WTC11 (cell line): ENCODE measurements at regions not wholly inside any gene's neighbourhood (a gene's known extent, or its start where the extent isn't known, plus 50 kb on each side); places are given as distances from the start of the nearest gene placed in this dataset.

Experiments
- ATAC-seq: fragments of 200-7000 bp; cut with Tn5 transposase; 2 replicates; pipeline ENCODE4 v1.10.0; 2021; ENCODE audit warnings: mild to moderate bottlenecking, moderate library complexity
- CTCF ChIA-PET: fragments of 300-600 bp; sonication (Branson Sonifier 250); formaldehyde crosslinking; loops from one replicate; lab custom pipeline; 2021; ENCODE audit warnings: antibody characterized with exemption; lab: Charles Lee
- POLR2A ChIA-PET: fragments of 350-600 bp; sonication (Branson Sonifier 250); formaldehyde crosslinking; loops from one replicate; lab custom pipeline; 2021; ENCODE audit warnings: antibody characterized with exemption; lab: Charles Lee
- DNase-seq: peaks from one replicate; pipeline ENCODE4 v3.0.0; 2021; ENCODE audit warnings: low spot score
- H3K27ac Mint-ChIP-seq: 2 replicates; pipeline ENCODE4 v1.8.0; 2021; ENCODE audit warnings: mixed read lengths
- H3K27me3 Mint-ChIP-seq: 2 replicates; pipeline ENCODE4 v1.8.0; 2021; ENCODE audit warnings: low read depth, mild to moderate bottlenecking, moderate library complexity, mixed read lengths
- H3K36me3 Mint-ChIP-seq: 2 replicates; pipeline ENCODE4 v1.8.0; 2021; ENCODE audit warnings: mixed read lengths
- H3K4me1 Mint-ChIP-seq: 2 replicates; pipeline ENCODE4 v1.8.0; 2022; ENCODE audit warnings: mixed read lengths
- H3K4me3 Mint-ChIP-seq: 2 replicates; pipeline ENCODE4 v1.8.0; 2021; ENCODE audit warnings: mild to moderate bottlenecking, moderate library complexity, mixed read lengths
- H3K9me3 Mint-ChIP-seq: 2 replicates; pipeline ENCODE4 v1.8.0; 2021; ENCODE audit warnings: mixed read lengths
- ATF1 ChIP-seq: sonication (generic); formaldehyde crosslinking; IDR thresholded peaks from 2 replicates; pipeline ENCODE4 v1.8.1; 2023; ENCODE audit warnings: mild to moderate bottlenecking, moderate library complexity, missing genetic modification reagents
- GRHL2 ChIP-seq: fragments of 250-450 bp; sonication (Bioruptor Pico); IDR thresholded peaks from 2 replicates; pipeline ENCODE4 v1.8.0; 2022; ENCODE audit warnings: mild to moderate bottlenecking, moderate library complexity; ENCODE audit not compliant: insufficient replicate concordance, severe bottlenecking
- JUN ChIP-seq: sonication (generic); formaldehyde crosslinking; IDR thresholded peaks from 2 replicates; pipeline ENCODE4 v1.8.0; 2023; ENCODE audit warnings: mild to moderate bottlenecking, missing genetic modification reagents
- NFATC4 ChIP-seq: fragments of 250-450 bp; sonication (Bioruptor Pico); IDR thresholded peaks from 2 replicates; pipeline ENCODE4 v1.9.0; 2021; ENCODE audit warnings: mild to moderate bottlenecking
- RORB ChIP-seq: fragments of 250-450 bp; sonication (Bioruptor Pico); IDR thresholded peaks from 2 replicates; pipeline ENCODE4 v1.9.0; 2021; ENCODE audit warnings: mild to moderate bottlenecking
- ZNF121 ChIP-seq: sonication (generic); formaldehyde crosslinking; IDR thresholded peaks from 2 replicates; pipeline ENCODE4 v1.8.0; 2023; ENCODE audit warnings: missing genetic modification reagents
- ZNF232 ChIP-seq: sonication (generic); formaldehyde crosslinking; IDR thresholded peaks from 2 replicates; pipeline ENCODE4 v1.8.0; 2022; ENCODE audit warnings: mild to moderate bottlenecking, missing genetic modification reagents
- ZNF263 ChIP-seq: sonication (generic); formaldehyde crosslinking; IDR thresholded peaks from 2 replicates; pipeline ENCODE4 v1.8.1; 2022; ENCODE audit warnings: low read depth, mild to moderate bottlenecking, moderate library complexity, missing genetic modification reagents
- TF ChIP-seq, protein P1 (sequence below): sonication (generic); formaldehyde crosslinking; IDR thresholded peaks from 2 replicates; pipeline ENCODE4 v1.8.0; 2022; ENCODE audit warnings: mild to moderate bottlenecking, missing genetic modification reagents
- TF ChIP-seq, protein P2 (sequence below): fragments of 250-450 bp; sonication (Bioruptor Pico); IDR thresholded peaks from 2 replicates; pipeline ENCODE4 v1.8.0; 2021; ENCODE audit warnings: mild to moderate bottlenecking
- TF ChIP-seq, protein P3 (sequence below): sonication (generic); formaldehyde crosslinking; conservative IDR thresholded peaks from 2 replicates; pipeline ENCODE4 v1.8.1; 2022; ENCODE audit warnings: mild to moderate bottlenecking, missing genetic modification reagents
- TF ChIP-seq, protein P4 (sequence below): sonication (generic); formaldehyde crosslinking; IDR thresholded peaks from 2 replicates; pipeline ENCODE4 v1.8.1; 2022; ENCODE audit warnings: mild to moderate bottlenecking, moderate library complexity, missing genetic modification reagents
- TF ChIP-seq, protein P5 (sequence below): sonication (generic); formaldehyde crosslinking; IDR thresholded peaks from 2 replicates; pipeline ENCODE4 v1.8.0; 2022; ENCODE audit warnings: mild to moderate bottlenecking, missing genetic modification reagents
- TF ChIP-seq, protein P6 (sequence below): sonication (generic); formaldehyde crosslinking; IDR thresholded peaks from 2 replicates; pipeline ENCODE4 v1.8.1; 2022; ENCODE audit warnings: missing genetic modification reagents, borderline replicate concordance
- TF ChIP-seq, protein P7 (sequence below): sonication (generic); formaldehyde crosslinking; IDR thresholded peaks from 2 replicates; pipeline ENCODE4 v1.8.1; 2023; ENCODE audit warnings: mild to moderate bottlenecking, missing genetic modification reagents
- TF ChIP-seq, protein P8 (sequence below): sonication (generic); formaldehyde crosslinking; IDR thresholded peaks from 2 replicates; pipeline ENCODE4 v1.8.0; 2023; ENCODE audit warnings: missing genetic modification reagents
- TF ChIP-seq, protein P9 (sequence below): fragments of 250-450 bp; sonication (Bioruptor Pico); IDR thresholded peaks from 2 replicates; pipeline ENCODE4 v2.1.2; 2022; ENCODE audit warnings: mild to moderate bottlenecking, moderate library complexity
- TF ChIP-seq, protein P10 (sequence below): sonication (generic); formaldehyde crosslinking; conservative IDR thresholded peaks from 2 replicates; pipeline ENCODE4 v1.8.1; 2023; ENCODE audit warnings: mild to moderate bottlenecking, low read depth, missing genetic modification reagents, moderate library complexity

DNA sequence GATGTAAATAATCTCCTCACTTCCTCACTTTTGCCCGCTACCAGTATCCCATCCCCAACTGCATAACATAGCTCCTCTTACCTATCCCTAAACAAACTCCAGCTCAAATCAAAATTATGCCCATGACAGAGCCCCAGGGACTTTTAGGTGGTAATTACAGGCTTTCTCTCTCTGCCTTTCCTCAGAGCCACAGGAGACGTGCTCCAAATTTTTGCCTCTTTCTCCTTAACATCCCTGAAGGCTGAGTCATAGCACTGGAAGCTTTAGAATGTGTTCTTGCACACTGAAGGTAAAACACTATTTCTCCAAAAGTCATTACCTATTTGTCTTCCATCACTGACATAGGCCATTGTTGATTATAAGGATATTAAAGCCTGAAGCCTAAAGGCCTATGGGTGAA lies 263.5 kb upstream of the PLD5 start:
- CTCF ChIA-PET: interaction anchor here (1.8 kb wide), 1 partner anchor 136 kb away, joined by 4 read pairs; no protein-coding TSS in a partner anchor
- Mint-ChIP-seq H3K9me3 (peaks cover 9% of the 10 kb centered on the region), H3K36me3 (peaks cover 4% of the 10 kb centered on the region), H3K4me3 (no peak overlapping the region), H3K4me1 (no peaks in the 10 kb centered on the region), H3K27me3 (no peaks in the 10 kb centered on the region), H3K27ac (no peak overlapping the region)
- ATAC-seq (peak; percentile 48; the same call in 1 of the 2 replicates), DNase-seq (no peak)
- TF ChIP-seq, protein P1, sequence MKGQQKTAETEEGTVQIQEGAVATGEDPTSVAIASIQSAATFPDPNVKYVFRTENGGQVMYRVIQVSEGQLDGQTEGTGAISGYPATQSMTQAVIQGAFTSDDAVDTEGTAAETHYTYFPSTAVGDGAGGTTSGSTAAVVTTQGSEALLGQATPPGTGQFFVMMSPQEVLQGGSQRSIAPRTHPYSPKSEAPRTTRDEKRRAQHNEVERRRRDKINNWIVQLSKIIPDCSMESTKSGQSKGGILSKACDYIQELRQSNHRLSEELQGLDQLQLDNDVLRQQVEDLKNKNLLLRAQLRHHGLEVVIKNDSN (CRISPR knock-in tag): no peak
- TF ChIP-seq NFATC4 (CRISPR knock-in tag) (no peak), GRHL2 (no peak), ZNF121 (no peak)
- TF ChIP-seq, protein P2, sequence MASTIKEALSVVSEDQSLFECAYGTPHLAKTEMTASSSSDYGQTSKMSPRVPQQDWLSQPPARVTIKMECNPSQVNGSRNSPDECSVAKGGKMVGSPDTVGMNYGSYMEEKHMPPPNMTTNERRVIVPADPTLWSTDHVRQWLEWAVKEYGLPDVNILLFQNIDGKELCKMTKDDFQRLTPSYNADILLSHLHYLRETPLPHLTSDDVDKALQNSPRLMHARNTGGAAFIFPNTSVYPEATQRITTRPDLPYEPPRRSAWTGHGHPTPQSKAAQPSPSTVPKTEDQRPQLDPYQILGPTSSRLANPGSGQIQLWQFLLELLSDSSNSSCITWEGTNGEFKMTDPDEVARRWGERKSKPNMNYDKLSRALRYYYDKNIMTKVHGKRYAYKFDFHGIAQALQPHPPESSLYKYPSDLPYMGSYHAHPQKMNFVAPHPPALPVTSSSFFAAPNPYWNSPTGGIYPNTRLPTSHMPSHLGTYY (CRISPR knock-in tag): no peak
- TF ChIP-seq, protein P3, sequence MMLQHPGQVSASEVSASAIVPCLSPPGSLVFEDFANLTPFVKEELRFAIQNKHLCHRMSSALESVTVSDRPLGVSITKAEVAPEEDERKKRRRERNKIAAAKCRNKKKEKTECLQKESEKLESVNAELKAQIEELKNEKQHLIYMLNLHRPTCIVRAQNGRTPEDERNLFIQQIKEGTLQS (CRISPR knock-in tag): no peak
- TF ChIP-seq, protein P4, sequence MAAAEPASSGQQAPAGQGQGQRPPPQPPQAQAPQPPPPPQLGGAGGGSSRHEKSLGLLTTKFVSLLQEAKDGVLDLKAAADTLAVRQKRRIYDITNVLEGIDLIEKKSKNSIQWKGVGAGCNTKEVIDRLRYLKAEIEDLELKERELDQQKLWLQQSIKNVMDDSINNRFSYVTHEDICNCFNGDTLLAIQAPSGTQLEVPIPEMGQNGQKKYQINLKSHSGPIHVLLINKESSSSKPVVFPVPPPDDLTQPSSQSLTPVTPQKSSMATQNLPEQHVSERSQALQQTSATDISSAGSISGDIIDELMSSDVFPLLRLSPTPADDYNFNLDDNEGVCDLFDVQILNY (CRISPR knock-in tag): no peak
- TF ChIP-seq, protein P5, sequence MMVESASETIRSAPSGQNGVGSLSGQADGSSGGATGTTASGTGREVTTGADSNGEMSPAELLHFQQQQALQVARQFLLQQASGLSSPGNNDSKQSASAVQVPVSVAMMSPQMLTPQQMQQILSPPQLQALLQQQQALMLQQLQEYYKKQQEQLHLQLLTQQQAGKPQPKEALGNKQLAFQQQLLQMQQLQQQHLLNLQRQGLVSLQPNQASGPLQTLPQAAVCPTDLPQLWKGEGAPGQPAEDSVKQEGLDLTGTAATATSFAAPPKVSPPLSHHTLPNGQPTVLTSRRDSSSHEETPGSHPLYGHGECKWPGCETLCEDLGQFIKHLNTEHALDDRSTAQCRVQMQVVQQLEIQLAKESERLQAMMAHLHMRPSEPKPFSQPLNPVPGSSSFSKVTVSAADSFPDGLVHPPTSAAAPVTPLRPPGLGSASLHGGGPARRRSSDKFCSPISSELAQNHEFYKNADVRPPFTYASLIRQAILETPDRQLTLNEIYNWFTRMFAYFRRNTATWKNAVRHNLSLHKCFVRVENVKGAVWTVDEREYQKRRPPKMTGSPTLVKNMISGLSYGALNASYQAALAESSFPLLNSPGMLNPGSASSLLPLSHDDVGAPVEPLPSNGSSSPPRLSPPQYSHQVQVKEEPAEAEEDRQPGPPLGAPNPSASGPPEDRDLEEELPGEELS (CRISPR knock-in tag): no peak
- TF ChIP-seq, protein P6, sequence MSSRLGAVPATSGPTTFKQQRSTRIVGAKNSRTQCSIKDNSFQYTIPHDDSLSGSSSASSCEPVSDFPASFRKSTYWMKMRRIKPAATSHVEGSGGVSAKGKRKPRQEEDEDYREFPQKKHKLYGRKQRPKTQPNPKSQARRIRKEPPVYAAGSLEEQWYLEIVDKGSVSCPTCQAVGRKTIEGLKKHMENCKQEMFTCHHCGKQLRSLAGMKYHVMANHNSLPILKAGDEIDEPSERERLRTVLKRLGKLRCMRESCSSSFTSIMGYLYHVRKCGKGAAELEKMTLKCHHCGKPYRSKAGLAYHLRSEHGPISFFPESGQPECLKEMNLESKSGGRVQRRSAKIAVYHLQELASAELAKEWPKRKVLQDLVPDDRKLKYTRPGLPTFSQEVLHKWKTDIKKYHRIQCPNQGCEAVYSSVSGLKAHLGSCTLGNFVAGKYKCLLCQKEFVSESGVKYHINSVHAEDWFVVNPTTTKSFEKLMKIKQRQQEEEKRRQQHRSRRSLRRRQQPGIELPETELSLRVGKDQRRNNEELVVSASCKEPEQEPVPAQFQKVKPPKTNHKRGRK (CRISPR knock-in tag): no peak
- TF ChIP-seq, protein P7, sequence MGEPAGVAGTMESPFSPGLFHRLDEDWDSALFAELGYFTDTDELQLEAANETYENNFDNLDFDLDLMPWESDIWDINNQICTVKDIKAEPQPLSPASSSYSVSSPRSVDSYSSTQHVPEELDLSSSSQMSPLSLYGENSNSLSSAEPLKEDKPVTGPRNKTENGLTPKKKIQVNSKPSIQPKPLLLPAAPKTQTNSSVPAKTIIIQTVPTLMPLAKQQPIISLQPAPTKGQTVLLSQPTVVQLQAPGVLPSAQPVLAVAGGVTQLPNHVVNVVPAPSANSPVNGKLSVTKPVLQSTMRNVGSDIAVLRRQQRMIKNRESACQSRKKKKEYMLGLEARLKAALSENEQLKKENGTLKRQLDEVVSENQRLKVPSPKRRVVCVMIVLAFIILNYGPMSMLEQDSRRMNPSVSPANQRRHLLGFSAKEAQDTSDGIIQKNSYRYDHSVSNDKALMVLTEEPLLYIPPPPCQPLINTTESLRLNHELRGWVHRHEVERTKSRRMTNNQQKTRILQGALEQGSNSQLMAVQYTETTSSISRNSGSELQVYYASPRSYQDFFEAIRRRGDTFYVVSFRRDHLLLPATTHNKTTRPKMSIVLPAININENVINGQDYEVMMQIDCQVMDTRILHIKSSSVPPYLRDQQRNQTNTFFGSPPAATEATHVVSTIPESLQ (CRISPR knock-in tag): no peak
- POLR2A ChIA-PET: no interaction called here

DNA sequence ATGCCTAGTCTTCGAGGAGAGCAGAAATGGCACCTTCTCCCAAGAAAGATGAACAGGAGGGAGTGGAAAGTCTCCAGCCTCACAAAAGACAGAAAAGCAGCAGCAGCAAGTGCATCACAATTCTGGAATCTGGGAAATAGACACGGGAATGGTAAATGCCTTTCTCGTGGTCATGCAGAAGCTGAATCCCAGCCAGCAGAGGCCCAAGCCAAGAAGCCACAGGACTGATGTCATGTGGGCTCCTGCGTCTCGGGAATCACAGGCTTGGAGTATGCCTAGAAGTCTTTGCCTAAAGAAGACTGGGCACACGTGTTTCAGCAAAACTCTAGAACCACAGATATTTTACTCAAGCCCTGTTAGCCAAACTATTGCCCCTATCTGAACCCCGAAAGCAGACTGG lies 260.3 kb upstream of the PLD5 start:
- DNase-seq (no peak), ATAC-seq (no peak)
- Mint-ChIP-seq H3K27me3 (no peaks in the 10 kb centered on the region), H3K4me1 (no peaks in the 10 kb centered on the region), H3K4me3 (no peak overlapping the region), H3K27ac (no peak overlapping the region), H3K9me3 (no peaks in the 10 kb centered on the region), H3K36me3 (no peaks in the 10 kb centered on the region)
- no peak for TF ChIP-seq ZNF263 (CRISPR knock-in tag)
- TF ChIP-seq, protein P8, sequence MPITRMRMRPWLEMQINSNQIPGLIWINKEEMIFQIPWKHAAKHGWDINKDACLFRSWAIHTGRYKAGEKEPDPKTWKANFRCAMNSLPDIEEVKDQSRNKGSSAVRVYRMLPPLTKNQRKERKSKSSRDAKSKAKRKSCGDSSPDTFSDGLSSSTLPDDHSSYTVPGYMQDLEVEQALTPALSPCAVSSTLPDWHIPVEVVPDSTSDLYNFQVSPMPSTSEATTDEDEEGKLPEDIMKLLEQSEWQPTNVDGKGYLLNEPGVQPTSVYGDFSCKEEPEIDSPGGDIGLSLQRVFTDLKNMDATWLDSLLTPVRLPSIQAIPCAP: no peak
- POLR2A ChIA-PET: no interaction called here
- CTCF ChIA-PET: no interaction called here

DNA sequence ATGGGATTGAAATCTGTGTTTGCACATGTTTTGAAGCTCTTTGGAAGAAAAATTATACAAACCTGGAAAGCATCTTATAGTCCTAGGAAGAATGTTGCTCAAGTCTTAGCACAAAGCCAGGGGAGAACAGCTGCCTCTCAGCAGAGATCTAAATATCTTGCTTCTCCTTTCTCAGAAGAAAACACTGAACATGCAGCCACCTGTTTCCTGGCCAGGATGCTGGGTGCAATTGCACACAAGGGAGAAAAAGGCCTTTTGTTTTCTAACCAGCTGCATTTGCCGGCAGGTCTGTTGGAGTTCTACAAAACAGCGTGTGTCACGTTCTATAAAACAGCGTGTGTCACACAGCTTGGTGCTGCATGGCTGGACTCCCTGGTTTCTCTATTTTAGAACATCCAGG lies 259.6 kb upstream of the PLD5 start:
- CTCF ChIA-PET: no interaction called here
- no peak for DNase-seq
- H3K27ac Mint-ChIP-seq: no peak overlapping the region
- TF ChIP-seq RORB (no peak), GRHL2 (no peak), ATF1 (CRISPR knock-in tag) (no peak), ZNF232 (no peak), JUN (CRISPR knock-in tag) (no peak)
- TF ChIP-seq, protein P9, sequence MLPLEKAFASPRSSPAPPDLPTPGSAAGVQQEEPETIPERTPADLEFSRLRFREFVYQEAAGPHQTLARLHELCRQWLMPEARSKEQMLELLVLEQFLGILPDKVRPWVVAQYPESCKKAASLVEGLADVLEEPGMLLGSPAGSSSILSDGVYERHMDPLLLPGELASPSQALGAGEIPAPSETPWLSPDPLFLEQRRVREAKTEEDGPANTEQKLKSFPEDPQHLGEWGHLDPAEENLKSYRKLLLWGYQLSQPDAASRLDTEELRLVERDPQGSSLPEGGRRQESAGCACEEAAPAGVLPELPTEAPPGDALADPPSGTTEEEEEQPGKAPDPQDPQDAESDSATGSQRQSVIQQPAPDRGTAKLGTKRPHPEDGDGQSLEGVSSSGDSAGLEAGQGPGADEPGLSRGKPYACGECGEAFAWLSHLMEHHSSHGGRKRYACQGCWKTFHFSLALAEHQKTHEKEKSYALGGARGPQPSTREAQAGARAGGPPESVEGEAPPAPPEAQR (CRISPR knock-in tag): no peak
- TF ChIP-seq, protein P10, sequence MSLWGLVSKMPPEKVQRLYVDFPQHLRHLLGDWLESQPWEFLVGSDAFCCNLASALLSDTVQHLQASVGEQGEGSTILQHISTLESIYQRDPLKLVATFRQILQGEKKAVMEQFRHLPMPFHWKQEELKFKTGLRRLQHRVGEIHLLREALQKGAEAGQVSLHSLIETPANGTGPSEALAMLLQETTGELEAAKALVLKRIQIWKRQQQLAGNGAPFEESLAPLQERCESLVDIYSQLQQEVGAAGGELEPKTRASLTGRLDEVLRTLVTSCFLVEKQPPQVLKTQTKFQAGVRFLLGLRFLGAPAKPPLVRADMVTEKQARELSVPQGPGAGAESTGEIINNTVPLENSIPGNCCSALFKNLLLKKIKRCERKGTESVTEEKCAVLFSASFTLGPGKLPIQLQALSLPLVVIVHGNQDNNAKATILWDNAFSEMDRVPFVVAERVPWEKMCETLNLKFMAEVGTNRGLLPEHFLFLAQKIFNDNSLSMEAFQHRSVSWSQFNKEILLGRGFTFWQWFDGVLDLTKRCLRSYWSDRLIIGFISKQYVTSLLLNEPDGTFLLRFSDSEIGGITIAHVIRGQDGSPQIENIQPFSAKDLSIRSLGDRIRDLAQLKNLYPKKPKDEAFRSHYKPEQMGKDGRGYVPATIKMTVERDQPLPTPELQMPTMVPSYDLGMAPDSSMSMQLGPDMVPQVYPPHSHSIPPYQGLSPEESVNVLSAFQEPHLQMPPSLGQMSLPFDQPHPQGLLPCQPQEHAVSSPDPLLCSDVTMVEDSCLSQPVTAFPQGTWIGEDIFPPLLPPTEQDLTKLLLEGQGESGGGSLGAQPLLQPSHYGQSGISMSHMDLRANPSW (CRISPR knock-in tag): no peak

More for the DNA sequence above, 259.6 kb upstream of the PLD5 start:
- H3K4me1 Mint-ChIP-seq: no peaks in the 10 kb centered on the region
- no peaks in the 10 kb centered on the region for H3K27me3 Mint-ChIP-seq
- POLR2A ChIA-PET: no interaction called here
- no peak overlapping the region for H3K4me3 Mint-ChIP-seq
- no peak for ATAC-seq
- no peaks in the 10 kb centered on the region for H3K36me3 Mint-ChIP-seq
- no peaks in the 10 kb centered on the region for H3K9me3 Mint-ChIP-seq
